GM19452 (cell line): ENCODE measurements at regions not wholly inside any gene's neighbourhood (a gene's known extent, or its start where the extent isn't known, plus 50 kb on each side); places are given as distances from the start of the nearest gene placed in this dataset.
"Not testable (repeated sequence)": the region's sequence is repeated elsewhere in the genome, so short reads cannot be mapped to it uniquely, and the experiment has no call there.

ENCODE experiments used
- ATAC-seq: cut with Tn5 transposase; IDR thresholded peaks from one replicate; pipeline ENCODE4 v1.9.1; 2021; ENCODE audit not compliant: unreplicated experiment

DNA sequence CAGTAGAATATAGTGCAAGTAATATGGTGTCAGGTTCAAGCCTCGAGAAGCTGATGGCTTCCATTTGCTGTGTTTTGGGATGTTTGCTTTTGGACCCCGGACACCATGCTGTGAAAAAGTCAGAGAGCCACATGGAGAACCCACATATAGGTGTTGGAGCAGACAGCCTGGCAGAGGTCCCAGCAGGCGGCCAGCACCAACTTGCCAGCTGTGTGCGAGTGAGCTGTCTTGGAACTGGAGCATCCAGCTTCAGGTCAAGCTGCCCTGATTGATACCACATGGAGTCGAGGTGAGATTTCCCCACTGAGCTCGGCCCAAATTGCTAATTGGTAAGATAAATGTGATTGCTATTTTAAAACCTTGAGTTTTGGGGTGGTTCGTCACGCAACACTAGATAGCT is 185.7 kb upstream of the TBL1XR1 start:
- no peak for ATAC-seq

GRCh38 chr3:177385186-177385585 is 187.9 kb upstream of the TBL1XR1 start:
- ATAC-seq: no peak

- no peak for ATAC-seq
Observed at GRCh38 chr3:177385831-177386301, 188.6 kb upstream of the TBL1XR1 start.

- no peak for ATAC-seq
Observed at GRCh38 chr3:177388209-177388608, 190.9 kb upstream of the TBL1XR1 start.

GRCh38 chr3:177394231-177395024 is 197.1 kb upstream of the TBL1XR1 start:
- ATAC-seq: not testable (repeated sequence)

DNA sequence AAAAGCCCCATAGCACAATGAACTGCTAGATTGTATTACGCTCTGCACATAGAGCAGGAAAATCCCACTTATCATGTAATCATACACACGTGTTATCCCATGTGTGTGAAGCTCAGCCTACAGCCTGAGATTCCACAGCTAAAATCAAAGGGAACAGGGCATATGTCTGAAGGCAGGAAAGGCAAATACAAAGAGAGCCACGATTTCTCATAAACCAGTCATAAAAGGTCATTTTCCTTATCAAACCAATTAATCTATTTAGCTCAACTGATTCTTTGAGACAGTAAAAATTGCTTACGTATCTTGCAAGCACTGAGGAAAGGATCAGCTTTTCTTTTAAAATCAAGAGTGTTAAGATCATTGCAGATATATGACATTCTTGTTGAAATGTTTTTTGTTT is 199.5 kb upstream of the TBL1XR1 start:
- ATAC-seq: no peak

DNA sequence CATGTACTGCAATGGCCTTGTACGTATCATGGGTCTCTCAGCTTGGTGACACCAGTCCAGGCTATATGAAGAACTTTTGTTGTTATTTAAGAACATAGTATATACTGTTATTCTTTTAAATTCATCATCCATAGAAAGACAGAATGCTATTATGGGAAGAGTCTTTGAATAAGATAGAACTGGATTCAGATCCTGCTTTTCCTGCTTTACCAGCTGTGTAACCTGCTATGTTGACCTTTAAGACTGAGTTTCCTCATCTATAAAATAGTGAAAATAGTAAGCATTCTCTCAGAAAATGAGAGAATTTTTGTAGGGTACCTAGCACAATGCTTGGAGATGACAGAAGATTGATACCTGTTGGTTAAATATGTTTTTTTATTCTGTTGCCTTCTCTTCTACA is 204.1 kb upstream of the TBL1XR1 start:
- no peak for ATAC-seq

DNA sequence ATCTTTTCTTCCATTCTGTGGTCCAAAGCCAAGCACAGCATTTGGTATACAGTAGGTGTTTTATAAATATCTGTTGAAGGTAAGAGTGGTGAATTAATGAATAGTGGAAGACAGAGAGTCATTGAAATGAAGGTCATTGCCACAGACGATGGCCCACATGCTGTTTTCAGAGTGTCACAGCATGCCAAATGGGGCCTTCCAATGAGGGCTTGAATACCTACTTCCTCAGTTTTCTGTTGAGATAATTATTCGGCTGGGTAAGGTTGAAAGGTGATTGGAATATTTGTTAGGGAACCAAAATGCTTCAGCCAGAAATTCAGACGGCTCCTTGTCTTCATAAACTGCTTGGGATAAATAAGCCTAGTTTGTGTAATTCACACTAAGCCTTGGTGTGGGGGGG is 205.3 kb upstream of the TBL1XR1 start:
- no peak for ATAC-seq

DNA sequence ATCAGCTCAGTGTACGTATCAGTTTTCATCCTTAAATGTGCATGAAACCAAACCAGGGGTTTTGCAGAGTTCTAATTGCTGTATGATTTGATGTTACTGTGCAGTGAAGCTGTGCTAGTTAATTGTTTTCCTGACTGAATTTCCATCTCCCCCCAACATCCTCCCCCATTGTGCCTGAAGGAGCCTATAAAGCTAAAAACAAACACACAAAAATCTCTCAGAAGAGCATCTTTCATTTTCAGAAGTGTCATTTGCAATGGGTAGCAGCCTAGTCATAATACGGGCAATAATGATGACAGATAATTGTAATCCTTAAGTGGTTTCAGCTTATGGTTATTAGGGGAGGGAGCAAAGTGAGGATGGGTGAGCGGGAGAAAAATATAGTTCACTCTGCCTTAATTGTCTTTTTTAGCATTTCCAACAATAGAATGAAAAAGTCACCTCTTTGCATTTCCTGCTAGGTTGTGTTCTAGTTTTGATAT is 207.9 kb upstream of the TBL1XR1 start:
- no peak for ATAC-seq

DNA sequence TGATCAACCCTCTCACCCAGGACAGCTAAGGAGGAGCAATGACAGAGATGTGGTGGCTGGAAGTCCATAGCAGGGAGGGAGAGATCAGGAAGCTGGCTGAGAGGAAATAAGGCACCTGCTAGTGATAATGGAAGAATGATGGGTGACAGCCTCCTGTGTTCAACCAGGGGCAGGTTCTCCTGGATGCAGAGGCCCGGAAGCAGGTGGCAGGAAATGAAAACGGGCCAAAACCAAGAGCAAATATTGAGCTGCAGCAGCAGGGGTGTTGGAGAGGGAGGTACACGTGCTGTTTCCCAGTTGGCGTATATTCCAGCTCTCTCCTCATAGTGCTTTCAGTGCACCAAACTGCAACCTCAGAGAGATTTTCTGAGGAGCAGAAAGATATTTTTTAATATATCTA is 213.4 kb upstream of the TBL1XR1 start:
- ATAC-seq: no peak

- no peak for ATAC-seq
Observed at GRCh38 chr3:177411201-177411600, 213.9 kb upstream of the TBL1XR1 start.

GRCh38 chr3:177412677-177413170 is 215.4 kb upstream of the TBL1XR1 start:
- ATAC-seq: not testable (repeated sequence)

GRCh38 chr3:177414093-177414492 is 216.8 kb upstream of the TBL1XR1 start:
- ATAC-seq: no peak

DNA sequence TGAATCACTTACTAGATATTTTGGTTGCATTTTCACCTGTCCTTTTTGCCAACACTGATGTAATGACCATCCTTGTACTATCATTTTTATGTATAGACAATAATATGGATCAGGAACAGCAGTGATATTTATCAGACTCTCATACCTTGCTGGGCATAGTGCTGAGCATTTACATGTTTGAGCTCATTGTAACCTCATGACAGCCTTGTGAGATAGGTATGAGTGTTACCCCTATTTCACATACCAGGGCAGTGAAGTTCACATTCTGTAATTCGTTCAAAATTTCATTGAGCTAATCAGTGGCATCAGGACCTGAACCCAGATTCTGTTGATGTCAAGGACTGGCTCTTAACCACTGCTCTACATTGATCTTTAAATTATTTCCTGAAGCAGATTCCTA is 221.5 kb upstream of the TBL1XR1 start:
- no peak for ATAC-seq

DNA sequence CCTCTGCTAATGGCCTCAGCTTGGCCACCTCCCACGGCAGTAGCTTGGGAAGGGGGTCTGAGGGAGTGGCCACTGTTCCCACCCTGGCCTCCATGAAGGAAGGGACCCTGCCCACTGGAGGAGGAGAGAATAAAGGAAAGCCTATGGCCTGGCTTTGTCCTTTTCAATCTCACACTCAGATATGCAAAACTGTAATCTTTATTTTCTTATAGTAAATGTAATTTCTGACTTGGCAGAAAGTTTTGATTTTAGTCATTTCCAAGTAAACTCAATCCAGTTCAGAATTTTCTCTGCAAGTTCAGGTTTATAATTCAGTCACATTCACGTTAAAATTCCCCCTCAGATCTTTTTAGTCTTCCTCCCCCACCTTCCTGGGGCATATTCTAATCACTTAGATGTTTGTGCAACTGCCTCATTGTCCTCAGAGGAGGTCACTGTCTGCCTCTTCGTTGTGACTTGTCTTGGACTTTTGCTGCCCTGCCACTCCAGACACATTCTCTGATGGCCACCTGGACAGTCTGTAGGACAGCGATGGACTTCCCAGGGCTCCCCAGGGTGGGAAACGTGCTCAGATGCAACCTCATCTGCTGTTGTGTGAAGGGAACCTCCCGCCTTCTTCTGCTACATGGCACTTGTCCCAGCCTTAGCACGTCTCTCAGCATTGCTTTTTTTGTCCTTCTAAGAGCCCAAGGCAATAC is 222.8 kb upstream of the TBL1XR1 start:
- ATAC-seq: no peak

DNA sequence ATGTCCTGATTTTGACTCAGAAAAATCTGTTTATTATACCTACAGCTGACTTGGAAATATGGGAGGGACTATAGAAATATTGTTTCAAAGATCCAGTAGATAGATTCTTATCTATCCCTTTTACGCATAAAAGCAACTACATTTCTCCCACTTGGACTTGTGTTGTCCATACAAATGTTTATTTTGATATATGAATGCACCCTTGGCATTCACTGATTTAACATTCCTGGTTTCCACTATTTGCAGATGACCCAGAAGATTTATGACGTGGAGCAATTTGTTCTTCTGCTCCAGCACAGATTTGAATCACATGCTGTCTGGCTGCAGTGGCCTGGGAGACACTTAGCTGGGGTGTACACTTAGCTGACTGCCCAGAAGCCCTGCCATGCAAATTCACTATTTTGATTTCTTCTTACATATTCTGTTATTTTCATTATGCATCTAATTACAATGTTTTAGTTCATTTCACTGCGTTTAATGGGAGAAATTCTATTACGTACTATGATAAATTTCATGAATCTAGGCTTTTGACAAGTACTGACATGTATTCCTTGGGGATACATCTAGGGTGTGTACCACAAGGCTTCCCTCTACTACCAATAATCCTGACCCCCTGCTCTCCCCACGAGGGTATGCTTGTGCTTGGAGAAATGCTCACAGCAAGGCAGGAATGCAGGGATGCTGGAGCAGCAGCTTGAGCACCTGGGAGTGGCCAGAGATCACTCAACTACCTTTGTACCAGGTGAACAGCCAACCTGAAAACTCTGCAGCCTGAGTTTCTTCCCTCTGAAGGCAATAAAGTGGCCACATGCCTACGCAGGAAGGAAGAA is 223.6 kb upstream of the TBL1XR1 start:
- no peak for ATAC-seq

- ATAC-seq: no peak
Observed at GRCh38 chr3:177421481-177421785, 224.2 kb upstream of the TBL1XR1 start.

GRCh38 chr3:177424521-177424920 is 227.2 kb upstream of the TBL1XR1 start:
- no peak for ATAC-seq

- no peak for ATAC-seq
Observed at GRCh38 chr3:177425042-177425441, 227.8 kb upstream of the TBL1XR1 start.

- ATAC-seq: no peak
Observed at GRCh38 chr3:177426106-177426877, 229.0 kb upstream of the TBL1XR1 start.
